GM18858 (cell line): ENCODE measurements at regions not wholly inside any gene's neighbourhood (a gene's known extent, or its start where the extent isn't known, plus 50 kb on each side); places are given as distances from the start of the nearest gene placed in this dataset.

Experiments used
- ATAC-seq: cut with Tn5 transposase; IDR thresholded peaks from one replicate; pipeline ENCODE4 v1.9.1; 2021; ENCODE audit not compliant: unreplicated experiment

DNA sequence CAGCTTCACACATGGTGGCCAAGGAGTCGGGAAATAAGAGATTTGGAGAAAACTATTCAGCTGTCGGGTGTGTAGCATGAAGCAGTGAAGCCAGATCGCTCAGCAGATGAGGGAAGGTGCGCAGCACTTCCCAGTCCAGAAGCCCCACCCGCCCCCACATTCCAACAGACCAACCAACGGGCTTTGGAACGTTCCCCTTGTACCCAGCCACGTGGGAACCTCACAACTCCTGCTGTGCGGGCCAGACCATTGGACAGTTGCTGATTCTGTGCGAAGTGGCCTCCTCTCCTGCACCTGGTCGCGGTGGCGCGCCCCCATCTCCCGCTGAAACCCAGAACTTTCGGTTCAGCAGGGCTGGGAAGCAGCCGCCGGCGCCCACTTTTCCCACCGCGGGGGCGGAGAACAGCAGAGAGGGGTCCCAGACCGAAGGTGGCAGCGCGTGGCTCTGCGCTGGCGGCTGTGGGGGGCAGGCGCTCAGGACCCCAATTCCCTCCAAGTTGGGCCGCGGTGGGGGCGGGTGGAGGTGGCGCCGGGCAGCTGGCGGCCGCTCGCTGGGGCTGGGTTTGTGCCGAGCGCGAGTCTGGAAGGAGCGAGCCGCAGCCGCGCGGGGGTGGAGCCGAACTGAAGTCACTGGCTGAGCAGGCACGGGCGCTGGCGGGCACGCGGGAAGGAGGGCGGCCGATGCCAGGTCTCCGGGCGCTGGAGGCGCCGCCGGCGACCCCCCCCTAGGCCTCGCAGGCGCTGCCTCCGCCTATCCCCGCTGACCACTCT lies 1301.5 kb upstream of the SORCS1 start:
- no peak for ATAC-seq

DNA sequence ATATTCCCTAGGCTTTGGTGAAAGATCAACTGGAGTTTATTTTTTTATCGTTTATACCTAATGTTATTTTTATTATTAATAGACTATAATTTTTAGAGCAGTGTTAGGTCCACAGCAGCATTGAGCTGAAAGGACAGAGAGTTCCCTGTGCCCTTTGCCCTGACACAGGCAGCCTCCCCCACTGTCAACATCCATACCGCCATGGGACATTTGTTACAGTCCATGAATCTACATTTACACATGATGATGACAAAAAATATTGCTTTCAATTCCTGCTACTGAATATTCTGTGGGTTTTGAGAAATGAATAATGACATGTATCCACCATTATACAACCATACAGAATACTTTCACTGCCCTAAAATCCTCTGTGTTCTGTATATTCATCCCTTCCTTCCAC lies 1297.5 kb upstream of the SORCS1 start:
- ATAC-seq = no peak

DNA sequence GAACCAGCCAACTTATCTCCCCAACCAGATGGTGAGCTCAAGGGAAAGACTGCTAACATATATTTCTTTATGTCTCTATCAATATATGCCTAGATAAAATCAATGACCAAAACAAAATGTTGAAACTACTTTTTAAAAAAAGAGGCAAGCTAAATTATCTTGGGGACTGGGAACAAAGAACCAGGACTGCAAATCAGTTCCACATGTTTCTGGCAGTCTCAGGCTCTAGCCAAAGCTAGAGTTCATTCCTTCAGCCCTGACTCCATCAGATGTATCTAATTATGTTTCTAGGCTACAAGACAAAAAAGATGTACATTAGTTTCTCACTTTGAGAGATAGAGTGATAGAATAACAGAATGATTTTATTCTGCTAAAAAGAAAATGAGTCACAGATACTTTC lies 1290.3 kb upstream of the SORCS1 start:
- no peak for ATAC-seq

DNA sequence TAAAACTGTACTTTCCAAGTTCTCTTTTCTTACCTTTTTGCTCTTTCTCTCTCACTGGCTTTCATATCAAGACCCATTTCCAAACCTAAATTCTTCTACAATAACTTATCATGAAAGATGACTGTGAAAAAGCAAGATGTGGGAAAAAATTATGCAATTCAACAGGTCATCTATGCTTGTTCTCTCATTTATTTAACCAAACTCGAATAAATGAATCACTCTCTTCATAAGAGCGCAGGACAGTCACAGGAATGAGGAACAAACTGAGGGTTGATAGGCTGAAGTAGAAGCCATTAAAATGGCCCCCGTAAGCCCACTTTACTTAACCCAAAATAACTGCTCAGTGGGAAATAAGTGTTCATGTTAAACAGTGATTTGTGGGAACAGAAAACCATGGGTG lies 1289.7 kb upstream of the SORCS1 start:
- no peak for ATAC-seq

DNA sequence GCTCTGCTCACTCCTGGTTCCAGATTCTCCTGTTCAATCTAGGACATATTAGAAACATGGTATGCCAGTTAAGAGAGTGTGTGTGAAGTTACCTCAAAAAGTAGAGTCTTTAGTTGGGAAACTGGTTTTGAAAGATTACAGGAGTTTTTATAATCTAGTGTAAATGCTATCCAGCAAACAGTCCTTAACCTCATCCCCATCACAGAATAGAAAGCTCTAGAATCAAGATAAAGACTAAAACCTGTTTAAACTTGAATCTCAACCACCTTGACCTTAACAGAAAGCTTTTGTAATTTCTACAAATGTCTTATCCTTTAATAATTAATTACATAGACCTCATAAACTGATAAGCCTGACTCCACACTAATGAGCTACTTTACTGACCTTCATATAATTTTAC lies 1288.7 kb upstream of the SORCS1 start:
- ATAC-seq = no peak

DNA sequence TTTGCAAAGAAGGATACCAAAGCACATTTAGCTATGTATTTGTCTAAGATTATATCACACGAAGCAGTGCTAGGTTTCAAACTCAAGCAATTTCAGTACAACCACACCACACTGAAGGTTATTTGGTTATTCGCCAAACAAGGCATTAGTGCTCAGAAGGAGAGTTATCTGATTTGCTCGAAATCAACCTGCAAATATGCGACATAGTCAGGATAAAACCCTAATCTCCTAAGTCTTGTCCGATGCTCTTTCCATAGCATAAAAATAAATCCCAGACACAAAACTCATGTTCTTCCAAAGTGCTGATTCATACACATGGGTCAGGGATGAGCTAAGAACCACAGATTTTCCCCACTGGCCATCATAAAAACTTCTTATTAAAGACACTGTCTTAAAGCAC lies 1288.0 kb upstream of the SORCS1 start:
- no peak for ATAC-seq

DNA sequence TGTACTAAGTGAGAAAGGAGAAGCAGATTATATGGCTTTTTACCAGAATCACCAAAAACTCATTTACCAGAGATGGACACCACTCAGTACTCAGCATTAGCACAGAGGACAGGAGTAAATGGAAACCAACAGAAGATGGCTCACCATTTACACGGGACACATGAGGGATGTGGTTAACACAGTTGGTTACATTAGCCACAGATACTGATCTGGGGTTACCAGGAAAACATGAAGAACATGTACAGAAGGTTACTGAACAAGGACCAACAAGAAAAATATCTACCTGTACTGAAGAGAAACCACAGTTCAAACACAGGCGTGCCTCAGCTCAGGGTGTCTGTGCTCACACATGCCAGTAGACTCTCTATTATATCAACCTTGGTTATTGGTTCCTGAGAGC lies 1285.8 kb upstream of the SORCS1 start:
- ATAC-seq = no peak

DNA sequence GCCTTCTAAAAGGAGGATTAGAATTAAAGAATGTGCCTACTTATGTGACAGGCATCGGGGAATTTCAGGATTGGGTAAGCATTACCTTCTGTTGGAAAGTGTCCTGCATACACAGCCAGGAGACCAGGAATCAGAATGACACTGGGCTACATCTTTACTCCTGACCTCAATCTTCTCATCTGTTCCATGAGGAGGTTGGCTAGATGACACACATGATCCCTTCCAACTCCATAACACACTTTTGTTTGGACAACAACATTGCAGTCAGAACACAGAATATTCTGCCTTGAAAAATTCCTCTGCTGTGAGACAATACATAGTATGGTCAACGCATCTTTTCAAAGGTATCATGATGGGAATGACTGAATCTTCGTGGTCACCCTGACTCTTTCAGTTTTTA lies 1281.2 kb upstream of the SORCS1 start:
- no peak for ATAC-seq

DNA sequence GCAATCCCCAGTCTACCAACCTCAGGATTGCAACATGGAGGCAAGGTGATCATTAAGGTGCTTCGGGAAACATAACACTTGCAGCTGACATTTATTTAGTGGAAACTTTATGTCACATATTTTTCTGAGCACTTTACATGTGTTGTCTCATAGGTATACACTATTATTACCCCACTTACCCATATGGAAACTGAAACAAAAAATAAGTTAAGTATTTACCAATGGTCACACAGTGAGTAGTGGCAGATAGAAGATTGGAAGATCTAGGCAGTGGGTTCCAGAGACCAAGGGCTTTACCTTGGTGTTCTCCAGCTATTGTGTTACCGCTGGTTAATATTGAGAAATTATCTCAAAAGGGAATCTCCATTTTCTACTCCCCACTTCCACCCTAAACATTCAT lies 1279.1 kb upstream of the SORCS1 start:
- ATAC-seq = peak; percentile 58

DNA sequence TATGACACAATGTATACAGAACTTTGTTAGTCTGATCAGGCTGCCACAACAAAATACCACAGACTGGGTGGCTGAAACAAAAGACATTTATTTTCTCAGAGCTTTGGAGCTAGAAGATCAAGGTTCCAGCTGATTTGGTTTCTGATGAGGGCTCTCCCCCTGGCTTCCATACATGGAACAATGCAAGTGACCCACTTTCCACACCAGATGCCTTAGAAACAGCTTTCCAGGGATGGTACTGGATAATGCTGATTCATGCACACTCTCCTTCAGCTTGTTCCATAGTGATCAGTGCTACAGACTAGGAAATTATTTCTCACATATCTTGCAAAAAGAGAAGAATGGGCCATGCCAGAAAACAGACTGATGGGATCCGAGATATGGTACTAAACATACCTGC lies 1274.9 kb upstream of the SORCS1 start:
- no peak for ATAC-seq

DNA sequence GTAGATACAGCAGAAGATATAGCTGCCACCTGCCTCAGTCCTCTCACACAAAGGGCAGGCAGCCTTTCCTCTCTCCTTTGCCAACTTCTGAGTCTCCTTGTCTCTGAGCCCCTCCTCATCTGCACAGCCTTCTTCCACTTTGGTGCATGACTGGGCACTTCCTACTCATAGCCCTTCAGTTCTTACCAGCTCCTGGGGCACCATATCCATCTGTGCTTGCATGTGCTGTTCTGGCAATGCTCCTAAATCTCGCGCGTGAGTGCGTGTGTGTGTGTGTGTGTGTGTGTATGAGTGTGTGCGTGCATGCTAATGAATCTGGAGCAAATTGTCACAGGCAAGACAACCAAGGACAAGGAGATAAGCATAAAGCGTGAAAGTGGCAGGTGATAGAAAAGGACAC lies 1271.6 kb upstream of the SORCS1 start:
- ATAC-seq = no peak

DNA sequence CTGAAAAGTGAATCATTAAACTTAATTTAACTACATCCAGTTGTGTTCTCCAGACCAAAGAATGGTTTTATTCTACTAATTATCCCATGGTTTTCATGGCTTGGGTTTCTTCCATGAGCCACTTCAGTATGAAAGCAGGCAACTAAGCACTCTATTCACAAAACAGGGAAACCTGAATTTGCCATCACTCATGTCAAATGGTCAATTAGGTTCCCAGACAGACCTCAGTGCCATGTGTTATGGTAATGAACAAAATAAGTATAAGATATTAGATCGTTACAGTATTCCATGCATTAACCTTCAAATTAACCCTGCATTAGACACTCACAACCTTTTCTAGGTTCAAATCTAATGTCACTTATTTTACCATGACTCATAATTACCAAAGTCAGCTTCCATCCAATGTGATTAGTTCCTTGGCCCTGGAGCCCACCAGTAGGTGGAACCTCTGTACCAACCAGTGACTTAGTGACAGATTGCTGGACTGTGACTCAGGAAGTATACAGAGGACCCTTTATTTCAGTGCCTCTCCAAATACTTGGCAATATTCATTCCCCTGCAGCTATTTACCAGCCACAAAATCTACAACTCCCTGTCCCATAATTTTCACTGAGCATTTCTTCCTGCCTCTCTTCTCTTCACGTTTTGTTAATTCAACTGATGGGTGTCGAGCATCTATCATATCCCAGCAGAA lies 1270.2 kb upstream of the SORCS1 start:
- no peak for ATAC-seq

DNA sequence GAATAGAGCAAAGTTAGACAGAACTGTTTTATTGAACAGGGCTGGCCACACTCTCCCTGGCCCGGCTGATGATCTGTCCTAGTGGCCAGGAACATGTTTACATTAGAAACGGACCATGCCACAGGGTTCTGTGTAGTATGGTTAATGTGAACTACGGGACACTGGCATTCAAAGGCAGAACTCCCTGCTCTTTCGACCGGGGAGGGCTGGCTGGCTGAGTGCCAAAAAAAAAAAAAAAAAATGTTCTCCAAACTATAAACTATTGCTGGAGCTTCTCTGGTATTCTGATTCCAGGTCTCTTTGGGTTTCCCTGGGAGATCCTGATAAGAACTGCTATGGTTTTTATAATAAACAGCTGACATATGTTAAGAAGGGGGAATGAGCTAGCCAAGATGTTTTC lies 1262.6 kb upstream of the SORCS1 start:
- no peak for ATAC-seq

DNA sequence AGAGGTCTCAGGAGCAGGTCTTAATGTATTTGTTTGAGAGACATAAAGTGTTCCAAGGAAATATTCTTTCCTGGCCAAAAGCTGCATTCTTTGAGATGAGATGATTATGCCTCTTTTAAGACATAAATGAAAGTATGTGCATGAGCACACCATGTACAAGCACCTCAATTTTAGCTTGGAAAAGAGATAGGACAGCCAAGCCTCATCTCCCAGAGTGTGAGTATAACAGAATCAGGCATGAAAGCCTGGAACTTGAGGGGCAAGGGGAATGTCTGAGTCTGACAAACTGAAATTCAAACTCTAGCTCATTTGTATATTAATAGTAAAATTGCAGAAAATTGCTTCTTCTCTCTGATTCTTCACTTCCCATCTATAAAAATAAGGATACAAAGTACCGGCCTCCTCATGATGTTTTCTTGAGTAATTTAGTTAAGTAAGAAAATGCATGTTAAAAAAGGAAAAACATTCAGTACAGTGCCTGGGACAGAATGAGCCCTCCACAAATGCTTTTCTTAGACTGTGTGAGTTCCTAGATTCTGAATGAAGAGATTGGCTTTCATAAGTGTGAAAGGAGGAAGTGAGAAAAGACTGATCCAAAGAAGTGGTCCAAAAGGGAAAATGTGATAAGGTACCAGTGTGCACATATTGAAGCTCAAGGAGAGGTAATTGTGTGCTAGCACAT lies 1260.9 kb upstream of the SORCS1 start:
- ATAC-seq = no peak

DNA sequence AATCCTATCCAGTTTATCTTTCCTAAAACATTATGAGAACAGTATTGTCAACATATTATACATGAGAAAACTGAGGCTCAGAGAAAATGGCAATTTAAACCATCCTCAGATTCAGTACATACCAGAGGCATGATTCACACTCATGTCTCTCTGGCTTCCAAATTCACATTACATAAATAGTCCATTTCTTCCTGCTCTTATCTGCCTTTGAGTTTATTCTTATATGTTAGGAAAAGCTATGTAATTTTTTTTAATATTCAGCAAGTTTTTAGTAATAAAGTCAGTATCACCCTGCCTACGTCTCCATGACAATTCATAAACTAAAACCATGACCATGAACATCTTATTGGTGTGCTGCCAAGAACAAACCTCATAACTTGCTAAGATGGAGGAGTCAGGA lies 1260.2 kb upstream of the SORCS1 start:
- no peak for ATAC-seq

DNA sequence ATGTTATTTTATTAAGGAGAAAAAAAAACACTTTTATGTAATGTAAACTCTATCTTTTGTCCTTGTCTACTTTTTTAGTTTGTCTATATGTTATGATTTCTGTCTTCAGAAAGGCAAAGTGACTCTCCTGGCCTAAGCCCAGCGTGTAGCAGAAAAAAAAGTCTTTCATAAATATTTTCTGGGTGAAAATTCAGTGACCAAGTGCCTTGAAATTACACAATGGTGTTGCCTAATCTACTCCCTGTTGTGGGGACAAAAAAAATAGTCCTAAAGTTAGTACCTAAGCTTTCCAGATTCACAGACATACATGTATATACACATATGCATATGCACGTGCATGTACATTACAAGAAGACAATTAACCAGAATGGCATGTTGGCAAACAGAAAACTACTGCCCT lies 1257.8 kb upstream of the SORCS1 start:
- ATAC-seq = no peak

DNA sequence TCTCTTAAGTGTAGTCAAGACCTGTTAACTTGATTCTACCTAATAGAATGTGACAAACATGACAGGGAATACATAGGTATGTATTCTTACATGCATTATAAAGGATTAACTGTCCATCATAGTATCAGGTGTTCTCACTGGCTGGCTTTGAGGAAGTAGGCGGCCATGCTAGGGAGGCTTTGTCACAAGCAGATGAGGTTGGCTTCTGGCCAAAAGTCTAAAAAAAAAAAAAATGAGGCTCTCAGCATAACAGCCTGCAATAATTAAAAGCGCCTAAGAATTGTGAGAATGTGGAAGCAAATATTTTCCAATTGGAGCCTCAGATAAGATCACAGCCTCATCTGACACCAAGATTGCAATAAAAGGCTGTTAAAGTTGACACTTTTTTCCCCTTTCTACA lies 1256.8 kb upstream of the SORCS1 start:
- no peak for ATAC-seq

DNA sequence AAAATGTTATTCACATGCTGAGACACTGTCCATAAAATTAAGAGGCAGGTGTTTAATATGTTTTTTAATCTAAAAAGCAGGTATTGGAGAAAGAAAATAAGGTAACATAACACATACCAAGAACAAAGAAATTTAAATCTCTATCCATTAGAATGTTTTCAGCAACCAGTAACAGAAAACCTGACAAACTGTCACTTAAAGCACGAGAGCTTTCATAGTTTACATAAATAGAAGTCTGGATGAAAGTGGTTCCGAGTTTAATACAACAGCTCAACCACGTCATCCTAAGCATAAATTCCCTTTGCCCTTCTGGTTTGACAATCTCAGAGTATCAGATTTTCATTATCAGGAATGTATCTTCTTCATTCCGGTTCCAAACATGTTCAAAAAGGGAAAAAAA lies 1249.4 kb upstream of the SORCS1 start:
- ATAC-seq = no peak

DNA sequence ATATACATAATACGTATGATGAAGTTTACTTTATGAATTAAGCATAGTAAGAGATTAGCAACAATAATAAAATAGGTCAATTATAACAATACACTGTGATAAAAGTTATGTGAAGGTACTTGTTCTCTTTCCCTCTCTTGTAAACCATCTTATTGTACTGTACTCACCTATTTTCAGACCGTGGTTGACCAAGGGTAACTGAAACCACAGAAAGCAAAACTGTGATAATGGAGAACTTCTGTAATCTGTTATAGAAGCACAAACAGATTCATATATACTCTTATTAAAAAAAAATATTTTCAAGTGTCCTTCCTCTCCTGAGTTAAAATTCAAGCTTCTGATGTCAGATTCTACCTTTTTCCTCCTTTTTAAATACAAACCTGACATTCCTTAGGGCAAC lies 1247.8 kb upstream of the SORCS1 start:
- ATAC-seq = no peak

DNA sequence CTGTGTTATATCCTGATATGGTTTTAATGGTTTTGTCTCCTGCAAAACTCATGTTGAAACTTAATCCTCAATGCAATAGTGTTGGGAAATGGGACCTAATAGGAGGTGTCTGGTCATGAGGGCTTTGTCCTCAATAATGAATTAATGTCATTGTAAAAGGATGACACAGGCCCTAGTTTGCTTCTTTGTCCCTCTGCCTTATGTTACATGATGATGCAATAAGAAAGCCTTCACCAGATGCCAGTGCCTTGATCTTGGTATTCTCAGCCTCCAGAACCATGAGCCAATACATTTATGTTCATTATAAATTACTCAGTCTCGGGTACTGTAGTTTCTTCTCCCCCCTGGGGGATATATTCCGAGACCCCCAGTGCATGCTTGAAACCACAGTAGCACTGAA lies 1247.4 kb upstream of the SORCS1 start:
- ATAC-seq = no peak

DNA sequence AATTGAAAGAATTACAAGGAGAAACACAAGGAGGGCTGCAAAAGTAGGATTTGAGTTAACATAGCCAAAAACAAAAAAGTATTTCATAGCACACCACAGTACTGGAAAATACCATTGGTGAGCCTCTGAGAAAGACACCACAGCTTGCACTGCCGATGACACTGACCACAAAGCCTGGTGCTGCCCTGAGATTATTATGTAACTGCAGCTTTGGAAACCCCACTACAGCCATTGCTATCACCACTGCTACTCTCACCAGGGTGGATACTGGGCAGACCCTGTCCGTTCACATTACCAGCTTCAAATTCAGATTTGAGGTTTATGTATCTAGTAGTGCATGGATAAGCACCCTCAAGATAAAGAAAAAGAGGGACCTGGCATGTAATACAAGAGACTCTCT lies 1246.7 kb upstream of the SORCS1 start:
- no peak for ATAC-seq

DNA sequence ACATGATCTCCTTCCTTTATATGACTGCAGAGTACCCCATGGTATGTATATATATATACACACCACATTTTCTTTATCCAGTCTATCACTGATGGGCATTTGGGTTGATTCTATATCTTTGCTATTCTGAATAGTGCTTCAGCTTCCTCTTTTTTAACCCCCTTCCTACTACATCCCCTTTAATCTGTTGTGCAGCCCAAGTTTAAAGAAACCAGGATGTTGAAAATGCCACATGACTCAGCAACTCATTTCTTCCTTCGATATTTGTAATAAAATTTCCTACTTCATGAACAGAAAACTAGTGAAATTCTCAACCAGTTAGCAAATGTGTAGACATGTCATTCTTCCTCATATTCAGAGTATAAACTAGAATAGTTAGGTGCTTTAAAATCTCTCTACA lies 1245.7 kb upstream of the SORCS1 start:
- ATAC-seq = no peak
